ENCODE measurements at regions not wholly inside any gene's neighbourhood (a gene's known extent, or its start where the extent isn't known, plus 50 kb on each side); places are given as distances from the start of the nearest gene placed in this dataset.

DNA sequence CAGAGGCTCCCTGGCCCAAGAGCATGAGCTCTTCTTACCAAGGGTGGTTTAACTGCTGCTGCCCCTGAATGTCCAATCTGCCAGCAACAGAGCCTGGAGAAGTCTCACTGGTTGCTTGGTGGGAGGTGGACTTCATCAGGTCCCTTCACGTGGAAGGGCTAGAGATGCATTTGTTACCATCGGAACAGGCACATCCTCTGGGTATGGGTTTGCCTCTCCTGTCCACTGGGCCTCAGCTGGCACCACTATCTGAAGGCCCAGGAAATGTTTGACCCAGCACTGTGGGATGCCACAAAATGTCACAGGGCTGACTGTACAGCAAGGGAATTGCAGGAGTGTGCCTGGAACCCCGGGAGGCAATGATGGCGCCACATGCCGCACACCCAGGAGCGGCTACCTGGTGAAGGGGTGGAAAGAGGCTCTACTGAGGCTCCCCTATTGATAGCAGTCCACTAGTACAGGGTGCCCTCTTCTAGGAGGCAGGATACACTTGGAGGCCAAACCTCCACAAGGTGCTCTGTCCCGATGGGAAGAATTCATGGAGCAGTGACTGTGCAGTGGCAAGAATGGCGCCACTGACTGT, 603.1 kb upstream of the MGMT start:
- no peak for DNase-seq (ENCODE audit: low read depth in 2 of 3, low spot score in 2 of 3)

DNA sequence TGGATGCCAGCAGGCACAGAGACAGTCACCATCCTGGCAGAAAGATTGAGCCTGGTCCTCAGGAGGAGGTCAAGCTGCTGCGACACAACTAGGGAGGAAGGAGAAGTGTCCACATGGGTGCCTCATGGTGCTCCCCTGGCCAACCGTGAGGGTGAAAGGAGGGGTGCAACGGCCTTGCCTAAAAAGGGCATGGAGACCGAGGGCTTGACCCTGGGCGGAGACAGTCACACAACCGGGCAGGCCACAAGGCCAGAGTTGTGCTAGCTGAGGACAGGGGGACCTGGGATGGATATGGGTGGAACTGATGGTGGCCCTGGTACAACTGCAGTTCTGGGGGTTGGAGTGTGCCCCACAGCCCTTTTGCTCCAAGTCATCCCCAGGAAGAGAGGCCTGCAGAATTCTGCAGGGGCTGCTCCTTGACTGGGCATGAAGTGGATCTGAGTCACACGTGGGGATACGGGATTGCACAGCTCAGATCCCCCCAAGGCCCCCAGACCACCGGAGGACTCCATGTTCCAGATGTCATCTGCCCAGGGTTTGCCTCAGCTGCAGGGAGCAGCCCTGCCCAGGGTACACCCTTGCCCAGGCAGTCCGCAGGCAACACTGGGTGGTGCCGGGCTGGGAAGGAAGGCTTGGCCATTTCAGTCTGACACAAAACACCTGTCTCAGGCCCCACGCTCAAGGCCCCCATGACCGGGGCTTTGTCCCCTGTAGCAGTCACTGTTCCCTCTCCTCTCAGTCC, 602.3 kb upstream of the MGMT start:
- no peak for DNase-seq (ENCODE audit: low read depth in 2 of 3, low spot score in 2 of 3)

DNA sequence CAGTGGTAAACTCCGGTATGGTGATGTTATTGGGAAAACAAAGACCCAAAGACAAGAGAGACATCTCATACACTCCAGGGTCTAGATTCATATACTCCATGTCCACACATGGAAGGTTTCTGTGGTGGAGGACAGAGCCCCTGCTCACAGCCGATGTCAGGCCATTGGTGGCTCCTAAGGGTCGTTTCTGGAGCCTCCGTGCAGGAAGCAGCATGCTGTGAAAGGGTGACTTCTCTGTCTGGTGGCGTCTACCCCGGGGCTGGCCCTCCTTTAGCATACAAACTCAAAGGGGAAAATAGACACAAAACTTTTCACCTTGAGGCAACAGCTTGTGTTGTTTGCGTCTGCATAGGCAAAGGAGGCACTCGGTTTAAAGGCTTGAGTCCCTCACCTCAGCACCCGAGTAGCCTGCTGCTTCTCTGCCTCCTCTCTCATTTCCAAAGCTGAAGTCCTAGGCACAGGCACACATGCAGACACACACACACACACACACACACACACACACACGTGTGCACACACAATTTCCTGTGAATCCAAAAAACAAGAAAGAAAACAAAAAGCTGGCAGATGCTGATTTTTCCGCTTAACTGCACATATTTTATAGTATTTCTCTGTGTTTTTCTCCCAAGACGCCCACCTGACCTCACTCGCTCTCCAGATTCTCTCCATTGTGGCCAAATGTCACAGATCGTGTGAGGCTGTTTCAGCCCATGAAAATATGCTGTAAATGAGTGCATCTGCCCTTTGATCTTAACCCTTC, 601.4 kb upstream of the MGMT start:
- no peak for DNase-seq (ENCODE audit: low read depth in 2 of 3, low spot score in 2 of 3)

DNA sequence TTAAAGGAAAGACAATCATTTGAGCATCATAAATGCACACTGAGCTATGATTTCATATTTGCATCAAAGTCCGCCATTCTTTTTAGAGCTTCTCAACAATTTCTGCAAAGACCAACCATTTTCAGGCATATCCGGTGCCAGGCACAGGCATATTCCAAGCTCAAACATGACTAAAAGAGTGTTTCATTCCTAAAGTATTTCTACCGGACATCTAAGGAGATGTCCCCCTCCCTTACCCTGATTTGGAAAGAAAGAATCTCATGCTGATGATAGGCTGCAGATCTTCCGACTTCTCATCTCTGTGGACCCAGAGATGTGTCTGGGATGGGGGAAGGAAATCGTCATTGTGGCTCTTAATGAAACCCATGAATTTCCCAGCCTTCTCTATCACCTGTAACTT, 600.5 kb upstream of the MGMT start:
- DNase-seq (ENCODE audit: low read depth in 2 of 3, low spot score in 2 of 3), result no peak

DNA sequence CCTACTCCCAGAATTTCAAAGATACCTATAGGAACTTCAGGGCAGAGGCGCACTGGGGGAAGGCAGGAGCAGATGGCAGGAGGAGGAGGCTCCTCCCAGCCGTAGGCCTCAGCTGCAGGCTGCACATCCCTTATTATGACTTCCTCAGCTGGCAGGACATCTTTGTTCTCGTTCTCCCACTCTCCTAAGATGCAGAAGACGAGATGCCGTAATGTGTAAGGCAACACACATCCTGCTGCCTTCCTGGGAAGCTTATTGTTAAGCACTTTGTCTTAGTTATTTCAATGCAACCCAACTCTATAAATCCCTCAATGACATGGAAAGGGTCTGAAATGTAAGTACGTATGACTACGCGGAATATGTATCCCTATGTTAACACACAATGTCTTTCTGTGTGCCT, 599.8 kb upstream of the MGMT start:
- no peak for DNase-seq (ENCODE audit: low read depth in 2 of 3, low spot score in 2 of 3)

DNA sequence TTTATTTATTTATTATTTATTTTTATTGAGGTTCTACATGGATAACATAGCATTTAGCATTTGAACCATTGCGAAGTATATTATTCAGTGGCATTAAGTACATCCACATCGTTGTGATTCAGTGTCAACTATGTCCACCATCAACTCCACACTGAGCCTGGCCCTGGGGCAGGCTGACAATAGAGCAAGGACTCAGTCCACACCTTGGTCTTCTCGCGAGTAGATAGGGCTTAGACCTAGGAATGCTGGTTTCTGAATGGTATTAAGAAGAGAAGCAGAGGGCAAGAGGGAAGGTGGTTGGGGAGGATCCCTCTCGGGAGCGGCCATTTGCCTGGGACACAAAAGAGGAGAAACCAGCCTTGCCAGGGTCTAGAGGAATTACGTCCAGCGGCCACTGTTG, 599.2 kb upstream of the MGMT start:
- no peak for DNase-seq (ENCODE audit: low read depth in 2 of 3, low spot score in 2 of 3)

DNA sequence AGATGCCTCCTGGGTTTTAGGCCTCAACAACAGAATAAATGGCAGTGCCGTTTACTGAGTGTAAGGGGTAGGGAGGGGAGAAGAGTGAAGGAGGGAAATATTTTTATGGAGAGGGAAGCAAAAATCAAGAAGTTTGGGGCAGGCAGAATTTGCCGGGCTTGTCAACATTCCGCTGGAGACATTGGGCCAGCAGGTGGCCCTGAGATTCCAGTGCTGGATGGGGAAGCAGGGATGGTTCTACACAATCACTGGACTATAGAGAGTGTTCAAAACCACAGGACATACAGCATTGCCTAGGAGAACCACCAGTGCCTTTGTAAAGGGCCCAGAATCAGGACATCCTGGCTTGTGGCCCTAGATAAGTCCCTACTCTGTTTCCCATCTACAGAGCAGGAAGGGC, 598.6 kb upstream of the MGMT start:
- DNase-seq (ENCODE audit: low read depth in 2 of 3, low spot score in 2 of 3), result no peak

DNA sequence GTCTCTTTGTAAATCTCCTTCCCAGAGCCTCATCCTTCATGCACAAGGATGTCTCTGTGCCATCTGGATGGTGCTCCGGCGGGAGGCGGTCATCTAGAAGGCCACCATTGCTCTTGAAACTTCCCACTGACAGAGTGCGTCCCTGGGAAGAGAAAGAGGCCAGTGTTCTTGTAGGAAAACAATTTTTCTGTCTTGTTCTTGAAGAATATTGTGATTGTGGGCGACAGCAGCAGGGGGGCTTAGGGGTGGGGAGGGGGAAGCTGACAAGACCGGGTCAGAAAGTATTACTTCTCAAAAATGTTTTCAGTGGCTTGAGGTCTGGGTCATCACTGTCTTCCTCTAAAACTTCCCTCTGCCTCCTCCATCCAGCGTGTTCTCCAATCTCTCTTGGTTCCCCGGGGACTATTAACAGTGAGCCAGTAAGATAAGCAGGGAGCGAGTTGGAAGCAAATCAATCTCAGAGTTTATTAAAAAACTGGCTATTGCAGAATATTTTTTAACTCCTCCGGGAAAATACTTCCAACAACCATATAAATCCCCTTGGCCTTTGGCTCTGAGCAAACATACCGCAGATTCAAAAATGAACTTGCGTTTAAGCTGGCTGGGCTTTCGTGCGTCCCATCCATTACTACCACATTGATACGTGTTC, 597.8 kb upstream of the MGMT start:
- no peak for DNase-seq (ENCODE audit: low read depth in 2 of 3, low spot score in 2 of 3)

DNA sequence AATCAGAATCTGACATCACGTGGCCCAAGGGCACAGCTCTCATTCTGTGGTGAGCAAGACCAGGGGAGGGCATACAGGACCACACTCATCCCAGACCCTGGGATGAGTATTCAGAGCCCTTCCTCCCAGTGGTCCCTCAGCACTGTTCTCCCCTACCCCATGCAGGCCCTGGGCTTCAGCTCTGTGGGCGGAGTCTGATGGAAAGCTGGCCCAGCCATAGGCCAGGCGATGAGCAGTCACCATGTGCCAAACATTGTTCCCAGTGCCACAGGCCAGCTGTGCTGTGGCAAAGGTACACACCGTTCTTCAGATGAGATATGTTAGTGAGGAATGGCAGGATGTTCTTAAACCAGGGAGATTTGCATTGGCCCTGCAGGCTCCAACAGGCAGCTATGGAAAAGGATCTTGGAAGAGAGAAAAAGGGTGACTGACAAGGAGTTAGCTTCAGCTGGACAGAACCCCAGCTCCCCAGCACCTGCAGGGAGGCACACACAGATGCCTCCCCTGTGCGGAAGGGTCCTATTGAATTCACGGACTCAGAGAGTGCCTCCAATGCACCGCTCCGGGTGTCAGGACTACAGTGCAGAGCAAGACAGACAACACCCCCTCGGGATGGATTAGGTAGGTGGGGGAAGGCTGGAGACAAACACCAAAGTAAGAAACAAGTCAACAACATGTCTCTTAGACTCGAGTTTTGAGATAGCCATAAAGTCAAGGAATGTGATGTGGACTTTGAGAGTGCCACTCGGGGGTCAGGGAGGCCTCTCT, 596.0 kb upstream of the MGMT start:
- DNase-seq (ENCODE audit: low read depth in 2 of 3, low spot score in 2 of 3), result no peak

DNA sequence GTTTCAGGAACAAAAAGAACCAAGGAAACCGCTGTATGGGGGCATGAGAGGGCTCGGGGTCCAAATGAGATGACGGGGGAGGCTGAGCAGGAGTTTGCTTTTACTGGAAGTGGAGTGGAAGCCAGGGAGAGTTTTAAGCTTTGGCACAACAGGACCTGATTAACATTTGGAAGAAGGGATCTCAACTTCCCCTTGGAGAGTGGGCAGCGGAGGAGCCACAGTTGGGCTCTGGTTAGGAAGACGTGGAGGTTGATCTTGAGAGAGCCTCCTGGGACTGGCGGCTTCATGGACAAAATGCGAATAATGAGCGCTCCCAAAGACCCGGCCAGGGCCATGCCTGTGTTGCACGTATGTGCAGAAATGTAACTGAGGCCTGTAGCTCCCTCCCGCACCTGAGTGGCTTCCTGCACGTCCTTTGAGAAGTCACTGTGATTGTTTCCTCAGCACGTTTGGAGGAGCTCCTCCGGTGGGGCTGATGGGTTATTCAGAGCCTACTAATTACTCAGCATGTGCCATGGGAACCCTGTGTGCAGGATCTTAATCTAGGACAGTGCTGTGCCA, 595.3 kb upstream of the MGMT start:
- DNase-seq (ENCODE audit: low read depth in 2 of 3, low spot score in 2 of 3), result no peak

DNA sequence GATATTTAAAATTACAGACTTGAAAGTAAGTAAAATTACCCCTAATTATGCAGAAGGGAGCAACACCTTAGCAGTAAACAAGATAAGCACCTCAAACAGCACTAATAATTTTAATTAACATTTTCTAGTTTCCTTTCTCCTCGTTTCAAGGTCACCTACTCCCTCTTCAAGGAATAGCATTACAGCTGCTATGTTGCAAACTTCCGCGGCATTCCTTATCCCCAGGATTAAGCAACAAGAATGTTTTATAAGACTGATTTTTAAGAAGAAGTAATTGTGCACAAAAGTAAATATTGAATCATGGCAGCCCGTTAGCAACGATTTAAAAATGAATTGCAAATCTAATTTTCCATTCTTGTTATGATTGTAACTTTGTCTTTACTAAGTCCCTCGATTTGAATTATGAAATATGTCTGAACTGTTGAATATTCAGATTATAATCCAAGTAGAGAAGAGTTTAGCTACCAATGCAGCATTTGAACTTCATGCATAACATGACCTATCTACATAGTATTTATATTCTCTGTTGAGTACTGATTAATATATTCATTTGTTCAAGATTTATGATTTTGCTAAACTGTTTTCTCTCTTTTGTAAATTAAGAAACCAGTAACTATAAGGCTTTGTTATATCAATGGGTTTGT, 593.5 kb upstream of the MGMT start:
- no peak for DNase-seq (ENCODE audit: low read depth in 2 of 3, low spot score in 2 of 3)

DNA sequence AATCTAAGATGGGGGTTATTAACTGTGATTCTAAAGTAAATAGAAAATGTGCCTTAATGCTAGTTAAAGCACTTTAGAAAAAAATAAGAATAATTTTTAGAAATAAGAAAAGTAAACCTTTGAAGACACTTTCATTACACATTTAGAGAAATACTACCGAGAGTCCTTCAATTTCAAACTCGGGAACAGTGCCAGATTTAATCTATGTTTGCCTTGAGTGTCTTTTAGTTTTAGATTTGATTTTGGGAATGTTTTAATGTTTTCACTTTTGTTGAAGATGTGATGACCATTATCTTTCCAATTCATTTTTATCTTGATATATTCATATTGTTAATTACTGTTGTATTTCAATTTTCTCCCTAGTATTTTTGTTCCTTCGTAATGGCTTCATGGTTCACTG, 592.7 kb upstream of the MGMT start:
- DNase-seq (ENCODE audit: low read depth in 2 of 3, low spot score in 2 of 3), result no peak

DNA sequence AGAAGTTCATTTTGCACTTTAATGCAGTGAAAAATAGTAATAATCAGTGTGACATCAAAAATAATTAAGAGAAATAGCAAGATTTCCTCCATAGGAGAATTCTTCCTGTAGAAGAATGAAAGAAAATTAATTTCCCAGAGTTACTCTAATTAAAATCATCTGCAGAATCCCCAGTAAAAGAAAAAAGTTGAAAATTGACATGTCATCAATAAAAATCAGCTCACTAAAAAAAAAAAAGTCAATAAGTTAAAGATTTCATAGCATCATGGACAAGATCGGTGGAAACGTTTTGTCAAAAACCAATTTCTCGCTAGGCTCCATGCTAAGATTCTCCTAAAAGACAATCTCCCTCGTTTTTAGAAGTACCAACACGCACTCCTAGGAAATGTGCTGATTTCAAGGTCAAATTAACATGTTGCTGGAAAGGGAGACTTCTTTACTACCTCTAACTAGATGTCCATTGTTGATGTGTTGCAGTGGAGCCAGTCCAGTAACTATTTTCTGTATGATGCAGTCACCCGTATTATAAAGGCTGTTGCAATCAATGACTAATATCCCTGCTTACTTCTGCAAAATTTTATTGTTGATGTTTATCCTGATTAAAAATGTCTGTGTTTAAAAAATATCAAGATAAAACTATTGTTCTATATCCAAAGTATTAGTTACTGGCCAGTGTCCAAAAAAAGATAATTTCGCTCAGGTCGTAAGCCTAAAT, 591.9 kb upstream of the MGMT start:
- DNase-seq (ENCODE audit: low read depth in 2 of 3, low spot score in 2 of 3), result no peak

DNA sequence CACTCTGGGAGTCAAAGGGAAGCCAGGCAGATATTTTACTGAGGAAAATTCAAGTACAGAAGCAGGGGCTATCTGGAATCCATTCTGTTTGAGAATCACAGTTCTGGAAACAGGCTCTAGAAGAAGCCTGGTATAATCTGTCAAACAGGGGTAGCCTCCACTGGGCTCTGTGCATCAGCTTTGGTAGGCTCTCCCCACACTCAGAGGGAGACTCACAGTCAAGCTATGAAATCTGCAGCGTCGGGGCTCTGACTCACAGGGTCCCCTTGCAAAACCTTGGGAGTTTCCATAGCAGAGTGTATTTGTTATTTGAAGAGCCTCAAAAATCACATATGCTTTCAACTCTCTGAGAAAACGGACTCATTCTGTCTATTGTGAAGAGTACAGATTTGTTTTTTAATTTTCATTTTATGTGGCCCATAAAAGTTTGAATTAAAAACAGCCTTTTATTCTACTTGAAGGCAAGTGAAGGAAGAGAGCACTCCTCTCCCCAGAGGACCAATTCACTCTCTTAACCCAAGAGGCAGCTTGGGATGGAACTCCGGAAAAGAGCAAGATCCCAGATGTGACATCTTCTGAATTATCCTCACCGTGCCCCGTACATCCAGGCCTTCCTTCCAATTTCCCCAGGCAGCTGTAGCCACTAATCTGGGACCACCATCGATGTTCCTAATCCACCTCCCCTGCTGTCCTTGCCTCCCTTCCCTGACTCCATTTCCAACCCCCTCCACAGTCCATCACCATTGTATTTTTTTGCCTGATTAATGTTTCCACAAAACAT, 590.9 kb upstream of the MGMT start:
- DNase-seq (ENCODE audit: low read depth in 2 of 3, low spot score in 2 of 3), result no peak

DNA sequence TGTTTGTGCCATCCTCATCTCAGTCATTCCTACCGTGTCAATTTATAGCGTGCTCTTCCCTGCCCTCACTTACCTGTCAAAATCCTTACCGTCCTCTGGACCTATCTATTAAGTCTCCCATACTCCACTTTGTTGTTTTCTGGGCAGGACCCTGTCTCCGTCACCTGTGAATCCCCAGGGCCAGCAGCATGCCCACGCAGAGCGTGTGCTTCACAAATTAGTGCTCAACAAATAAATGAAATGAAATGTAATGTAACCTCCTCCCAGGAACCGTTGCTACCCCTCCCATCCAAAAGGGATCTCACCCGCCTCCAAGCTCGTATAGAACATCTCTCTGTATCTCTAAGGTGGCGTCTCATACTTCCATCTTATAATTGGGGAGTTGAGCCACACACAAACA, 589.9 kb upstream of the MGMT start:
- no peak for DNase-seq (ENCODE audit: low read depth in 2 of 3, low spot score in 2 of 3)

DNA sequence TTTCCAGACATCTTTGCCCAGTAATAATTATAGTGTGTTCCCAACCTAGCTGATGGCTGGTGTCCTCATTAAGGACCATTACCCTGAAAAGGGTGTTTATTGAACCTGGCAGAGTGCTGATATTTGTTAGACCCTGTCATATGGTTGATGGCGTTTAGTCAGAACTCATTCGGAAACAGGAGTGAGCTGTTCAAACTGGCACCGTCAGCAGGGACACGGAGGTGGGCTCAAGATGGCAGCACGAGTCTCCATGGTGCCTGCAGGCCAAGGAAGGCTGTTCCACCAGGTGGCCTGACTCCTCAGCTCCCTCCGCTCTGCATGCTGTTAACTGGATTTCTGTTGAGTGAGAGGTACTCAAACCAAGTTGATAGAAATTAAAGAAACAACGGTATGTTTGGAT, 589.1 kb upstream of the MGMT start:
- DNase-seq (ENCODE audit: low read depth in 2 of 3, low spot score in 2 of 3), result no peak

DNA sequence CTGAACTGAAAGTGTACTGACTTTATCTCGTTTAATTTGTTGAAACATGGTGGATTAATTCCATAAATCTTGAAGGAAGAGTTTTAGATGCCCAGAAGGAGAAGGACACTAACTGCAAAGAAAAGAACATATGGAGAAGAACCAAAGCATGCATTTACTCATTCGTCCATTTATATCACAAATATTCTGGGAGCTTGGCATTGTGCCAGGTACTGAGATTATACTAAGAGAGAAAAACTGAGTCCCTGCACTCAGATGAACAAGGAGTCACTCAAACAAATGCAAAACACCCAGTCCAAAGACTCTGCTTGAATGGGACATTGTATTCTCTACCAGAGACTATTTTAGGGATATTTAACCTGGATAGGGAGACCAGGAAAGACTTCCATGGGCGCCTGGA, 588.0 kb upstream of the MGMT start:
- DNase-seq (ENCODE audit: low read depth in 2 of 3, low spot score in 2 of 3), result no peak

DNA sequence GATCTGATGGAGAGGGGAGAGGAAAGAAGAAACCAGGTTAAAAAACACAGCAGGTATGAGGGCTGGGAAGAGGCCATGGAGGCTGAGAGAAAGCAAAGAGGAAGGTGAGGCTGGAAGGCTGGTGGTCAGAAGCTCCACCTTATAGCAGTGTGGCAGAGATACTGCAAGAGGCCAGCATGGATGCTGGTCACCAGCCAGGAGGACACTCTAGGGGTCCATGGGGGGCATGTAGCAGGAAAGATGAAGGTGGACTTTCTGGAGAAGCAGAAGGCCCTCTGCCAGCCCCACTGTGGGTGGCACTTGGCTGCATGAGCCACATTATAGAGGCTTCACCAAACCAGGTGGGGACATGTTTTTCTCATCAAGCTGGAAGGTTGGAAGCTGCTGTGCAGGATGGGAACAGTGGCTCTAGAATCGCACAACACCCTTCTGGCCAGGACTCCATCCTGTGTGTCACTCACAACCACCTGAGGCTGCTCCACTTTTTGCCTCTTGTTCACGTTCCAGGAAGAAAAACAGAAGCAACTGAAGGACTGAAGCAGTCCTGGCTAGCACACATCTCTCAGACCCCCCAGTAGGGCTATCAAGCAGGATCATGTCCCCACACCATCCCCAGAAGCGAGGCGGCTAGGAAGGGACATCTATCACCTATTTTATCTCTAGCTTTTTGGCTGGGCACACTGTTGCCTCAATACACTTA, 587.5 kb upstream of the MGMT start:
- no peak for DNase-seq (ENCODE audit: low read depth in 2 of 3, low spot score in 2 of 3)
